H1 (cell line): ENCODE measurements at regions not wholly inside any gene's neighbourhood (a gene's known extent, or its start where the extent isn't known, plus 50 kb on each side); places are given as distances from the start of the nearest gene placed in this dataset.

Source experiments
- CBX8 ChIP-seq: fragments of 300-800, 300-1000 bp; sonication (generic); IDR thresholded peaks from 2 replicates; pipeline ENCODE4 v1.7.1; 2016; ENCODE audit warnings: low read depth, low read length, borderline replicate concordance
- CHD2 ChIP-seq: IDR thresholded peaks from 2 replicates; pipeline ENCODE4 v1.6.1; 2012; ENCODE audit warnings: low read length, improper control_type of control experiment
- EZH2 ChIP-seq: fragments of 200-600 bp; sonication (generic); IDR thresholded peaks from 2 replicates; pipeline ENCODE4 v1.7.1; 2012; ENCODE audit warnings: low read depth, mild to moderate bottlenecking, moderate library complexity, low read length, inconsistent platforms; ENCODE audit not compliant: severe bottlenecking
- HDAC6 ChIP-seq: IDR thresholded peaks from one replicate; pipeline ENCODE4 v1.7.1; 2012; ENCODE audit warnings: low read depth, mild to moderate bottlenecking, inconsistent platforms, low read length, moderate library complexity
- JUN ChIP-seq: IDR thresholded peaks from 2 replicates; pipeline ENCODE4 v1.6.1; 2011; ENCODE audit warnings: low read depth, mild to moderate bottlenecking, improper control_type of control experiment, low read length
- KDM5A ChIP-seq: fragments of 200-600 bp; IDR thresholded peaks from 2 replicates; pipeline ENCODE4 v1.7.1; 2012; ENCODE audit warnings: mild to moderate bottlenecking, low read length, inconsistent platforms, mixed read lengths
- POLR2A ChIP-seq, 2 experiments: IDR thresholded peaks; 1 replicate in 1 of 2; 2 replicates in 1 of 2; pipeline ENCODE4 v1.6.1; 2011; ENCODE audit warnings: low read depth in 2 of 2, low read length in 2 of 2, mild to moderate bottlenecking in 2 of 2; ENCODE audit errors: control extremely low read depth in 1 of 2
- POLR2AphosphoS5 ChIP-seq: IDR thresholded peaks from 2 replicates; pipeline ENCODE4 v1.6.1; 2011; ENCODE audit warnings: low read depth, low read length
- TF ChIP-seq, protein P1 (sequence below), 3 experiments: IDR thresholded peaks; 1 replicate in 2 of 3; 2 replicates in 1 of 3; pipeline versions ENCODE4 v1.5.1 to v1.6.1; 2011; ENCODE audit warnings: low read length in 3 of 3, mild to moderate bottlenecking in 3 of 3, inconsistent platforms in 2 of 3, low read depth in 1 of 3, moderate library complexity in 1 of 3; ENCODE audit not compliant: insufficient read depth in 1 of 3; ENCODE audit errors: control extremely low read depth in 1 of 3

GRCh38 chr16:59634951-59635350, 900.8 kb upstream of the GOT2 start:
- TF ChIP-seq POLR2A (IDR thresholded peaks at IDR 0.05; ENCODE audit: control extremely low read depth in 1 of 2, low read depth in 2 of 2, low read length in 2 of 2) (no peak), POLR2AphosphoS5 (no peak), CHD2 (no peak), EZH2 (no peak), KDM5A (no peak), CBX8 (no peak), JUN (no peak), HDAC6 (no peak)
- TF ChIP-seq, protein P1, sequence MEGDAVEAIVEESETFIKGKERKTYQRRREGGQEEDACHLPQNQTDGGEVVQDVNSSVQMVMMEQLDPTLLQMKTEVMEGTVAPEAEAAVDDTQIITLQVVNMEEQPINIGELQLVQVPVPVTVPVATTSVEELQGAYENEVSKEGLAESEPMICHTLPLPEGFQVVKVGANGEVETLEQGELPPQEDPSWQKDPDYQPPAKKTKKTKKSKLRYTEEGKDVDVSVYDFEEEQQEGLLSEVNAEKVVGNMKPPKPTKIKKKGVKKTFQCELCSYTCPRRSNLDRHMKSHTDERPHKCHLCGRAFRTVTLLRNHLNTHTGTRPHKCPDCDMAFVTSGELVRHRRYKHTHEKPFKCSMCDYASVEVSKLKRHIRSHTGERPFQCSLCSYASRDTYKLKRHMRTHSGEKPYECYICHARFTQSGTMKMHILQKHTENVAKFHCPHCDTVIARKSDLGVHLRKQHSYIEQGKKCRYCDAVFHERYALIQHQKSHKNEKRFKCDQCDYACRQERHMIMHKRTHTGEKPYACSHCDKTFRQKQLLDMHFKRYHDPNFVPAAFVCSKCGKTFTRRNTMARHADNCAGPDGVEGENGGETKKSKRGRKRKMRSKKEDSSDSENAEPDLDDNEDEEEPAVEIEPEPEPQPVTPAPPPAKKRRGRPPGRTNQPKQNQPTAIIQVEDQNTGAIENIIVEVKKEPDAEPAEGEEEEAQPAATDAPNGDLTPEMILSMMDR (IDR thresholded peaks at IDR 0.05; ENCODE audit: control extremely low read depth in 1 of 3, insufficient read depth in 1 of 3, low read depth in 1 of 3, low read length in 3 of 3), result no peak
